ENCODE measurements at regions not wholly inside any gene's neighbourhood (a gene's known extent, or its start where the extent isn't known, plus 50 kb on each side); places are given as distances from the start of the nearest gene placed in this dataset.

DNA sequence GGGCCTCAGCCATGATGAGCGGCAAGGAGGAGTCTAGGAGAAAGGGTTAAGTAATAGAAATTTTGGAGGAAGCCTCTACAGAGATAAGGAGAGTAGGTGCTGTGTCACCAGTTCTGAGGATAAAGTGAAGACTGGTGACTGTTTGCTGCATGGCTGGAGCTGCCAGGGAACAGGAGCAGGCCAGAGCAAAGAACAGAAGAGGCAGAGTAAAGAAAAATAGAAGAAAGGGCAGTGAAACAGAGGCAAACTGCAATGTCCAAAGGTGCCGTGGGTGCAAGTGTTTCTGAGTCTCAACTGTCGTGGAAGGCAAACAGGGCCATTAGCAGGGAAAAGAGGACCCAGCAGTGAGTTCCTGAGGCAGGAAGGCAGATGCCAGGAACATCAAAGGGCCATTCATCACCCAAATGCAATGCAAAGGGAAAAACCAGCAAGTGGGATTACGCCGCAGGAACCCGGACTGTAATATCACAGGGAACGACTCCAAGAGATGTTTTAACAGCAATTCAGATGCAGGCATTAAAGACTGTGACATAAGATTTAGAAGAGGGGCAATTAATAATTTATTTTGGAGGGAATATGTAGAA lies 318.3 kb downstream of the FOXO1 start:
- TF ChIP-seq SIN3A (IDR thresholded peaks at IDR 0.05; ENCODE audit: borderline replicate concordance, insufficient read depth, low read length) = no peak
- TF ChIP-seq TAF1 (IDR thresholded peaks at IDR 0.05; ENCODE audit: borderline replicate concordance, insufficient read depth, low read length) = no peak
- no peak for TF ChIP-seq FOXP2 (optimal IDR thresholded peaks at IDR 0.05; ENCODE audit: borderline replicate concordance, extremely low read depth, extremely low read length, insufficient read depth)
- no peak for TF ChIP-seq POLR2AphosphoS5 (IDR thresholded peaks at IDR 0.05; ENCODE audit: low read depth, low read length)
- TF ChIP-seq, protein P1, sequence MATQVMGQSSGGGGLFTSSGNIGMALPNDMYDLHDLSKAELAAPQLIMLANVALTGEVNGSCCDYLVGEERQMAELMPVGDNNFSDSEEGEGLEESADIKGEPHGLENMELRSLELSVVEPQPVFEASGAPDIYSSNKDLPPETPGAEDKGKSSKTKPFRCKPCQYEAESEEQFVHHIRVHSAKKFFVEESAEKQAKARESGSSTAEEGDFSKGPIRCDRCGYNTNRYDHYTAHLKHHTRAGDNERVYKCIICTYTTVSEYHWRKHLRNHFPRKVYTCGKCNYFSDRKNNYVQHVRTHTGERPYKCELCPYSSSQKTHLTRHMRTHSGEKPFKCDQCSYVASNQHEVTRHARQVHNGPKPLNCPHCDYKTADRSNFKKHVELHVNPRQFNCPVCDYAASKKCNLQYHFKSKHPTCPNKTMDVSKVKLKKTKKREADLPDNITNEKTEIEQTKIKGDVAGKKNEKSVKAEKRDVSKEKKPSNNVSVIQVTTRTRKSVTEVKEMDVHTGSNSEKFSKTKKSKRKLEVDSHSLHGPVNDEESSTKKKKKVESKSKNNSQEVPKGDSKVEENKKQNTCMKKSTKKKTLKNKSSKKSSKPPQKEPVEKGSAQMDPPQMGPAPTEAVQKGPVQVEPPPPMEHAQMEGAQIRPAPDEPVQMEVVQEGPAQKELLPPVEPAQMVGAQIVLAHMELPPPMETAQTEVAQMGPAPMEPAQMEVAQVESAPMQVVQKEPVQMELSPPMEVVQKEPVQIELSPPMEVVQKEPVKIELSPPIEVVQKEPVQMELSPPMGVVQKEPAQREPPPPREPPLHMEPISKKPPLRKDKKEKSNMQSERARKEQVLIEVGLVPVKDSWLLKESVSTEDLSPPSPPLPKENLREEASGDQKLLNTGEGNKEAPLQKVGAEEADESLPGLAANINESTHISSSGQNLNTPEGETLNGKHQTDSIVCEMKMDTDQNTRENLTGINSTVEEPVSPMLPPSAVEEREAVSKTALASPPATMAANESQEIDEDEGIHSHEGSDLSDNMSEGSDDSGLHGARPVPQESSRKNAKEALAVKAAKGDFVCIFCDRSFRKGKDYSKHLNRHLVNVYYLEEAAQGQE (IDR thresholded peaks at IDR 0.05; ENCODE audit: insufficient read depth in 1 of 2, low read depth in 2 of 2, low read length in 2 of 2) = no peak

DNA sequence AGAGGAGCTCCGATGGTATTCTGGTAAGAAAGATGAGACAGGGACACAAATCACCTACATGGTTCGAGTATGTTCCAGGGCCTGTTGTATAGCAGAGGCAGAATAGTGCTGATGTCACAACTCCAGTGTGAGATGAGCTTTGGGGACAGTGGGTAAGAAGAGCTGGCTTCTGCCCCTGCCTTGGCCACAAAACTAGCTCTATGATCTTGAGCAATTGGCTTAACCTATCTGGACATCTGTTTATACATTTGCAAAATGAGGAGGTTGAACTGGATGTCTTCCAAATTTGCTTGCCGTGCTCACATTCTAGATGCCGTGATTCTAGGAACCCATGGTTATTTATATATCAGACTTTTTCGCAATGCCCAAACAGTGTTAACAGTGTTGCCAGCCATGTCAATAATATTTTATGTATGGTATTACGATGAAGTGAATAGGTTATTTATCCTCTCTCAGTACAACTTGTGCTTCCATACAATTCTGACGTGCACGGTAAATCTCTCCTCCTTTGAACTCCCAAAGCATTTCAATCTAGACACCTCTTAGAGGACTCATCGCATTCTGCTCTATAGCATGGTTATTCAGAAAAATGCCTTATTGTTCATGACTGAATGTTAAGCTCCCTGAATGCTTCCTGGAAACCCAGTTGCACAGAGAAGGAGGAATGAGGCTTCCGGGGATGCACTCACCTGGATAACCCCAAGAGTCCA lies 316.0 kb downstream of the FOXO1 start:
- TF ChIP-seq POLR2AphosphoS5 (IDR thresholded peaks at IDR 0.05; ENCODE audit: low read depth, low read length) (no peak), FOXP2 (optimal IDR thresholded peaks at IDR 0.05; ENCODE audit: borderline replicate concordance, extremely low read depth, extremely low read length, insufficient read depth) (no peak), SIN3A (IDR thresholded peaks at IDR 0.05; ENCODE audit: borderline replicate concordance, insufficient read depth, low read length) (no peak), TAF1 (IDR thresholded peaks at IDR 0.05; ENCODE audit: borderline replicate concordance, insufficient read depth, low read length) (no peak)
- TF ChIP-seq, protein P1 (IDR thresholded peaks at IDR 0.05; ENCODE audit: insufficient read depth in 1 of 2, low read depth in 2 of 2, low read length in 2 of 2) = no peak

DNA sequence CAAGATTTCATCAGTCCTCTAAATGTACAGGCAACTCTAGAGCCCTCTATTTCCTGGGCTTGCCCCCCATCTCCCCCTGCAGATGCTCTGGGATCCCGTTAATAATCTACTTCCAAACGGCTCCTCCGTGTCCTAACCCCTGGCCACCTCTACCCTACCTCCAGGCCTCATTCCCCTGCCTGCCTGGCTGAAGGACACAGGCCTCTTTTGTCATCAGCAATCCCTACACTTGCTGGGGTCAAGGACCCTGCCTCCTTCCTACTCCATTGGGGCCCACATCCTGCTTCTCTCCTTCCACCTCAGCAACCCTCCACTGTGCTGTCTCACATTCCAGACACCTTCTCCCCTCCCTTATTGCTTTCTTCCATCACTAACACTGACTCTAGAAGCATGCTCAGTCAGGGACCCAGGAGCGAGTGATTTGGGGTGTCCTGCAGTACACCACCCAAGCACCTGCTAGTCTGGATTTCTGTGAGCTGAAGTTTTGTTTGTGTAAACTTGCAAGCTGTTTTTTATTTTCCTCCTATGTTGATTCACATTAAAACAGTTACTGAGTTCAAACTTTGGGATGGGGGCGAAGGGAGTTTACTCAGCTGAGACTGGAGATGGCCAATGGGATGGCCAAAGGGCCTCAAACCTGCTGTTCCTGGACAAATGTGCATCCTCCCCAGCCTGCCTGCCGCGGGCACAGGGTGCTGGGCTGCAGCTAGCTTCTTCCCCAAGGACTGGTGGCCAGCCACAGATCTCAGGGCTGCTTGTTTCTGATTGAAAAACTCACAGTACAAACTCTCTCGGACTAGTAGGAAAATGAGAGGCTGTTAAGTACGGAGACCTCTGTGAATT lies 314.7 kb downstream of the FOXO1 start:
- TF ChIP-seq POLR2AphosphoS5 (IDR thresholded peaks at IDR 0.05; ENCODE audit: low read depth, low read length) (no peak), FOXP2 (optimal IDR thresholded peaks at IDR 0.05; ENCODE audit: borderline replicate concordance, extremely low read depth, extremely low read length, insufficient read depth) (no peak), SIN3A (IDR thresholded peaks at IDR 0.05; ENCODE audit: borderline replicate concordance, insufficient read depth, low read length) (no peak), TAF1 (IDR thresholded peaks at IDR 0.05; ENCODE audit: borderline replicate concordance, insufficient read depth, low read length) (no peak)
- TF ChIP-seq, protein P1 (IDR thresholded peaks at IDR 0.05; ENCODE audit: insufficient read depth in 1 of 2, low read depth in 2 of 2, low read length in 2 of 2) = no peak

DNA sequence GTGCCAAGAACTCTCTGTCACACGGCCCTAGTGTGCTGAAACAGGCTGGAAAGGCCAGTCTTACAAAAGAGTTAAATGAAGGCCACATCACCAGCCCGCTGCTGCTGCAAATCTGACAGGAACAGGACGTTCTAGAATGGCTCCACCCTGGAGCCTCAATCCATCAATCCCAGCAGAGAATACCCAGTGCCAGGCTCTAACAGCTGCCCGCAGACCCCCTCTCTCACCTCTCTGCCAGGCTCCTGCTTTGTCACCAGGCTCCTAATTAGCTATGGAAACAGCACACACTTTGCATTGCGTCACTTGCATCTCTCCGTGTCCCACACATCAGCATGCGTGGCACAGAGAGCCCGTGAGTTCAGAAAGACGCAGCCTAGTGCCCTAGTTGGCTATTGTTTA lies 314.1 kb downstream of the FOXO1 start:
- no peak for TF ChIP-seq FOXP2 (optimal IDR thresholded peaks at IDR 0.05; ENCODE audit: borderline replicate concordance, extremely low read depth, extremely low read length, insufficient read depth)
- TF ChIP-seq TAF1 (IDR thresholded peaks at IDR 0.05; ENCODE audit: borderline replicate concordance, insufficient read depth, low read length) = no peak
- TF ChIP-seq, protein P1 (IDR thresholded peaks at IDR 0.05; ENCODE audit: insufficient read depth in 1 of 2, low read depth in 2 of 2, low read length in 2 of 2) = no peak
- TF ChIP-seq SIN3A (IDR thresholded peaks at IDR 0.05; ENCODE audit: borderline replicate concordance, insufficient read depth, low read length) = no peak
- TF ChIP-seq POLR2AphosphoS5 (IDR thresholded peaks at IDR 0.05; ENCODE audit: low read depth, low read length) = no peak

Data from PFSK-1 (cell line).